Liver (tissue), 8 donors: ENCODE measurements at regions not wholly inside any gene's neighbourhood (a gene's known extent, or its start where the extent isn't known, plus 50 kb on each side); places are given as distances from the start of the nearest gene placed in this dataset.

ENCODE experiments used
- DNase-seq: peaks from one replicate; pipeline ENCODE4 v3.0.0-alpha.2; 2017; ENCODE audit warnings: low spot score
- H3K27ac ChIP-seq, 2 donors: one replicate each; pipeline ENCODE4 v1.7.0; 2013; ENCODE audit warnings: inconsistent platforms in 2 of 2, low read length in 2 of 2, control low read depth in 1 of 2, low read depth in 1 of 2, mild to moderate bottlenecking in 1 of 2
- H3K27me3 ChIP-seq, 4 donors: one replicate each; pipeline versions ENCODE4 v1.6.1 to v1.7.0; 2013; ENCODE audit warnings: low read length in 3 of 4, inconsistent platforms in 1 of 4, mild to moderate bottlenecking in 1 of 4, moderate library complexity in 1 of 4; ENCODE audit not compliant: control insufficient read depth in 4 of 4, insufficient read depth in 4 of 4
- H3K36me3 ChIP-seq, 4 donors: one replicate each; pipeline versions ENCODE4 v1.6.1 to v1.7.0; 2013; ENCODE audit warnings: low read length in 3 of 4, mild to moderate bottlenecking in 3 of 4, low read depth in 1 of 4, moderate library complexity in 1 of 4; ENCODE audit not compliant: control insufficient read depth in 4 of 4, insufficient read depth in 3 of 4
- H3K4me1 ChIP-seq, 4 donors: one replicate each; pipeline versions ENCODE4 v1.6.1 to v1.7.0; 2013; ENCODE audit warnings: low read length in 3 of 4, mild to moderate bottlenecking in 3 of 4, moderate library complexity in 1 of 4; ENCODE audit not compliant: control insufficient read depth in 4 of 4, insufficient read depth in 4 of 4
- H3K4me3 ChIP-seq, 3 donors: one replicate each; pipeline versions ENCODE4 v1.6.1 to v1.7.0; 2013; ENCODE audit warnings: low read length in 3 of 3, control low read depth in 1 of 3, low read depth in 1 of 3, mild to moderate bottlenecking in 1 of 3
- H3K9ac ChIP-seq, 2 donors: one replicate each; pipeline ENCODE4 v1.7.0; 2013; ENCODE audit warnings: low read length in 2 of 2, mild to moderate bottlenecking in 2 of 2, moderate library complexity in 2 of 2, control low read depth in 1 of 2, low read depth in 1 of 2
- H3K9me3 ChIP-seq, 4 donors: one replicate each; pipeline versions ENCODE4 v1.6.1 to v1.7.0; 2013; ENCODE audit warnings: low read length in 3 of 4; ENCODE audit not compliant: control insufficient read depth in 4 of 4
- ATF3 ChIP-seq: IDR thresholded peaks from 2 replicates; pipeline ENCODE4 v1.6.1; 2016; ENCODE audit warnings: antibody characterized with exemption
- CTCF ChIP-seq: fragments of 150-350 bp; IDR thresholded peaks from 2 replicates; pipeline ENCODE4 v1.5.1; 2017; ENCODE audit warnings: improper control_type of control experiment, low read depth, low read length; ENCODE audit not compliant: missing input control
- EGR1 ChIP-seq, 2 donors: IDR thresholded peaks; 2 replicates each; pipeline ENCODE4 v1.6.1; 2016 to 2018; ENCODE audit warnings: antibody characterized with exemption in 2 of 2, low read depth in 2 of 2
- FOXA1 ChIP-seq: IDR thresholded peaks from 2 replicates; pipeline ENCODE4 v1.6.1; 2016; ENCODE audit warnings: antibody characterized with exemption
- FOXA2 ChIP-seq: IDR thresholded peaks from 2 replicates; pipeline ENCODE4 v1.6.1; 2016; ENCODE audit warnings: antibody characterized with exemption
- GABPA ChIP-seq, 2 donors: IDR thresholded peaks in 1 of 2; conservative IDR thresholded peaks in 1 of 2; 2 replicates each; pipeline ENCODE4 v1.6.1; 2016; ENCODE audit warnings: antibody characterized with exemption in 2 of 2, mild to moderate bottlenecking in 1 of 2, moderate library complexity in 1 of 2
- HNF4A ChIP-seq, 2 donors: conservative IDR thresholded peaks; 2 replicates each; pipeline ENCODE4 v1.6.1; 2016; ENCODE audit warnings: antibody characterized with exemption in 2 of 2, mild to moderate bottlenecking in 2 of 2
- HNF4G ChIP-seq: IDR thresholded peaks from 2 replicates; pipeline ENCODE4 v1.6.1; 2016; ENCODE audit warnings: antibody characterized with exemption
- JUND ChIP-seq, 2 donors: IDR thresholded peaks; 2 replicates each; pipeline ENCODE4 v1.6.1; 2016; ENCODE audit warnings: antibody characterized with exemption in 2 of 2
- MAX ChIP-seq: IDR thresholded peaks from 2 replicates; pipeline ENCODE4 v1.6.1; 2016; ENCODE audit warnings: antibody characterized with exemption
- REST ChIP-seq: IDR thresholded peaks from 2 replicates; pipeline ENCODE4 v1.6.1; 2016; ENCODE audit warnings: antibody characterized with exemption, mild to moderate bottlenecking
- SP1 ChIP-seq: IDR thresholded peaks from 2 replicates; pipeline ENCODE4 v1.6.1; 2018; ENCODE audit warnings: antibody characterized with exemption, mild to moderate bottlenecking
- TAF1 ChIP-seq: conservative IDR thresholded peaks from 2 replicates; pipeline ENCODE4 v1.6.1; 2016; ENCODE audit warnings: antibody characterized with exemption, mild to moderate bottlenecking
- YY1 ChIP-seq: IDR thresholded peaks from 2 replicates; pipeline ENCODE4 v1.6.1; 2016; ENCODE audit warnings: antibody characterized with exemption, mild to moderate bottlenecking
- ZBTB33 ChIP-seq: IDR thresholded peaks from 2 replicates; pipeline ENCODE4 v1.6.1; 2016; ENCODE audit warnings: antibody characterized with exemption
- WGBS: extraction: QIAGEN DNeasy Blood & Tissue Kit; methylation state at CpG from one replicate; pipeline ENCODE4 v1.1.7; 2013; 5-methylcytosine and 5-hydroxymethylcytosine counted together
- donor health status: healthy.
- donor health status: healthy.
- donor health status: healthy.
- donor health status: healthy.
- donor health status: healthy.

- TF ChIP-seq REST, result no peak
Observed at GRCh38 chr1:163565166-163565565, 243.4 kb downstream of the NUF2 start (continued).

GRCh38 chr1:163570071-163570470, 248.3 kb downstream of the NUF2 start:
- Histone ChIP-seq H3K27ac (no peak overlapping the region), H3K27me3 (no peaks in the 10 kb centered on the region), H3K9ac (no peak overlapping the region), H3K36me3 (no peaks in the 10 kb centered on the region), H3K4me3 (no peak overlapping the region), H3K4me1 (no peaks in the 10 kb centered on the region), H3K9me3 (no peaks in the 10 kb centered on the region)
- WGBS, result 79% methylated on average over 4 of the region's 4 CpGs
- DNase-seq, result no peak
- TF ChIP-seq SP1 (no peak), HNF4A (conservative IDR thresholded peaks at IDR 0.05) (no peak), ZBTB33 (no peak), CTCF (no peak), FOXA2 (no peak), GABPA (IDR thresholded peaks at IDR 0.05 in 1 of 2, conservative IDR thresholded peaks at IDR 0.05 in 1 of 2) (no peak), JUND (IDR thresholded peaks at IDR 0.05) (no peak), YY1 (no peak), MAX (no peak), EGR1 (IDR thresholded peaks at IDR 0.05; ENCODE audit: low read depth in 2 of 2) (no peak), TAF1 (no peak), FOXA1 (no peak), ATF3 (no peak), HNF4G (no peak), REST (no peak)
